Activated T-cell treated with anti-CD3 and anti-CD28 coated beads, Interleukin-2, amount 50 U/mL, for 48 hours (primary cell): ENCODE measurements at regions not wholly inside any gene's neighbourhood (a gene's known extent, or its start where the extent isn't known, plus 50 kb on each side); places are given as distances from the start of the nearest gene placed in this dataset.

Experiments
- DNase-seq, 2 experiments: peaks; one replicate each; pipeline ENCODE4 v3.0.0-alpha.2; 2020

- DNase-seq, result no peak
Observed at GRCh38 chr2:191738003-191738402, 60.1 kb downstream of the NABP1 start.

GRCh38 chr2:191738667-191739066, 60.7 kb downstream of the NABP1 start:
- no peak for DNase-seq

DNA sequence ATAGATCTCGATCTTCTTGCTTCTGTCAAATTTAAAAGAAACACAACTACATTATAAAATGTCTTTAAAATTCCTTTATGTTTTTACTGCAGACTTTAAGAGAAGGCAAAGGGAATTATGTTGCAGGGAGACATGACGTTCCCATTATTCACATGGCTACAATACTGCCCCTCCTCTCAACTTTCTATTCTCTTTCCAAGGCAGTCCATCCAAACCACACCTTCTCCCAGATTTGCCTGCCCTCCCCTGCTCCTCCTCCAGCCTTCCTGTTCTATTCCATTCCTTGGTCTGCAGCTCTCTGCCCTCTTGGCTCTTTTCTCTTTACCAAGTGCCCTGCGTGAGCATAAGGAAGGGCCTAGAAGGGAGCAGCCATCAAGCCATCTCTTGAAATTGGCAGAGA, 61.3 kb downstream of the NABP1 start:
- no peak for DNase-seq

DNA sequence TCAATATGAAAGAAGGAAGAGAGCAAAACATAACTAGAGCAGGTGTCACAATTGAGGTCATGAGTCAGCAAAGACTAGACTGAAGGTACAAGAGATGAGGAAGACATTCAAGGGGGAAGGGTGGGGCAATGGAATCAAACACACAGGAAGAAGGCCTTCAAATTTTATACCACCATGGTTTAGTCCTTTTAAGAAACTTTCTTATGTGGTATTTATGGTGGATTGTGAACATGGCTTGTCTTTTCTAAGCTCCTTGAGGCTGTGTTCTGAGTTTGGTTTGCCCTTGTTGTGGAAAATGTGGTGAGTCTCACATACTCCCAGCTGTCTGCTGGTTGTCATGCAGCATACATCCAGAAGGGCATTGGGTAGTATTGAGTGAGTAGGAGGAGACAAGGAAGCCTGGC, 62.1 kb downstream of the NABP1 start:
- peak in 1 of 2 experiments; percentile 35 for DNase-seq

- no peak for DNase-seq
Observed at GRCh38 chr2:191740759-191741158, 62.8 kb downstream of the NABP1 start.

DNA sequence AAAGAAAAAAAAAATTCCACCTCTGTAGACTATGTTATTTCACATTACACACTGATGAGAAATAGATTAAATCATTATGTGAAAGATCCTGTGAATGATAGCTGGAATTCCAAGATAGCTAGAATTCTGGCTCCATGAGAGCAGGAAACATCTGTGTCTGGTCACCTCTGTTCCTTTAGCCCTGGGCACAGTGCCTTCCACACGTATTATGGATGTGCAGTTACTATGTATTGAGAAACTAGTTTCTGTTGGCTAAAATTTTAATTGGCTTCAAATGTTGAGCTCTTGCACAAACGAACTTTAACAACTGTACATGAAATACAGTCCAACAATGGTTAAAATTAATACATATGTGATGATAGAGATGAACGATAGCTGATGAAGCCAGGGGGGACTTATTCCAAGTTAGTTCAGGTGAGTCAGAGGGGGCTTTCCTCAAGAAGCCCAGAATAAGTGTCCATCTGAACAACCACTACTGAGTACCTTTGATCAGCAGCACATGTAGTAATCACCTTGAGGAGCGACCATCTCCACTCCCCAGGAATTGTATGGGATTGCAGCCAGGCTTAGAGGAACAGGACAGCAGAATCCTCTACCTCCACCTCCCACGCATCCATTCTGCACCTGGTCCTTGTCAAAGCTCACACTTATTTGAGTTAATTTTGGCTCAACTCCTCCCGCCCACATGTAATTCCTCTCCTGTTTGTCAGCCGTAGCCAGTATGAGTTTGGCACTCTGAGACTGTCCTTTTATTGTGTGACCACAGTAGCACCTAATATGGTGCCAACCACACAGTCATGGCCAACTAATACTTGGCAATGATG, 68.6 kb downstream of the NABP1 start:
- DNase-seq, result no peak

DNA sequence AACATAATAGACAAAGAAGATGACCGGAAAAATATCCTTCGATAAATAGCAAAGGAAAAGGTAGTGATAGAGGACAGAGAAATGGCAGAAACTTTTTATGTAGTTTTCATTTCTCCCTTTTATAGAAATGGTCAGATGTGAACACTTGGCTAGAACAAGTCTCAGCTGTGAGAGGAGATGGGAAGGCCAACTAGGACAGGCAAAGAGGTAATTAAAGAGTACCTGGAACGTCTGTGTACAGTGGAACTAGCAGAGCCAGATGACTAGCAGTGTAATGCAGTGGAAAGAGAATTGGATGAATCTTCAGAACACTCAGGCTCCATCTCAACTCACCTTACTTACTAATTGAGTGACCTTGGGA, 69.2 kb downstream of the NABP1 start:
- no peak for DNase-seq

GRCh38 chr2:191748059-191748461, 70.1 kb downstream of the NABP1 start:
- DNase-seq, result peak in 1 of 2 experiments; percentile 19

DNA sequence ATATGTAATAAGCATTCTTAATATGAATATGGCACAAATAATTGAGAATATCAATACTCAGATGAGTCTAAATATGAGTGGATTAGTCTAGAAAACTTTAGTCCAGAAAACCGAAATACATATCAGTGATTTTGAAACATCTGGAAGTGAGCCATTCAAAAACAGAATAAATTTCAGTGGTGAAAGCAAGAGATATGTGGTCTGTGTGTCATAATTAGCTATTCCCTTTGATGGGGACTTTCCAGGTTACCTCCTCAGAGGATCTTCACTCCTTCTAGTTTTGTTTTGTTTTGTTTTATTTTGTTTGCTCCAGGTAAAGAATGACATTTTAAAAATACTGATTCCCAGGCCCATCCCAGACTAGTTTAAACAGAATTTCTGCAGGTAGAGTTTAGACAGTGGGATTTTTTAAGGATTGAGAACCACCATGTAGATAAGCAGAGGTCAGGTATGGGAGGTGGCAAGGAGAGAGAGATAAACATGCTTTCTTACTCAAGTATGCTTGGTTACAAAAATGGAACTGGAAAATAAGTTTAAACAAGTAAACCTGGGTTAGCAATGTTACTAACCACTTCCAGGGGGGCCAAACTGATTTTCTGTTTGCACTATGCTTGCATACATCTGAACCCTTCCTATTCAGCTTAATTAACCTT, 70.7 kb downstream of the NABP1 start:
- no peak for DNase-seq

- no peak for DNase-seq
Observed at GRCh38 chr2:191749181-191749540, 71.2 kb downstream of the NABP1 start.

DNA sequence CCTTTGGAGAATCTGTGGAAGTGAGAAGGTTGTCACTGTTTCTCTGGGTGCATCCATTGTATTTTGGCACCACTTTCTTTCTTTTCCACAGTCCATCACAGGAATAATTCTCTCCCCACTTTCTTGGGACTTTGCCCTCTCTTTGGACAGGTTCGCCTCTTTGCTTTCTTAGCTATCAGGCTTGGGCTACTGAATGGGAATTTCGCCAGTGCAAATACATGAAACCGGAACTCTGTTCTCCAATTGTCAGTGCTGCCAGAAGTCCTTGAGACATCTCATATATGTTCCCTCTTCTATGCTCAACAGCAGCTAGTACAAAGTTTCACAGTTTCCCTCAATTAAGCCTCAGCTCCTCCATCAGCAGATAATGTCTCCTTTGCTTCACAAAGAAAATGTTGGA, 76.2 kb downstream of the NABP1 start:
- no peak for DNase-seq

DNA sequence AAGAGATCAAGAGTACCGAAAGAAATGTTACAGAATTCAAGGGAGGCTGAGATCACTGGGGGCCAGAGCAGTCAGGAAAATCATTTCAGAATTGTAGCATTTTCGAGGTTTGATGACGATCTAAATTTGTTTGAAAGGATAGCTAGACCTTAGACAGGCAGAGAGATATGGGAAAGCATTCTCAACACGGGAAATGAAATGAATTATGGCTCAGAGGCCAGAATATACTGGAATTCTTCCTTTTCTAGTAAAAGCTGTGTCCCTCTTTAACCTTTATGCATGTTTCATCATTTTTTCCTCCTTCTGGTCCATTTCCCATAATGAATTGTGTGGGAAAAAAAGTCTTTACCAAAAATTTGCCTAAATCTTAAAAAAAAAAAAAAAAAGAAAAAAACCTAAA, 78.8 kb downstream of the NABP1 start:
- no peak for DNase-seq

GRCh38 chr2:191757208-191757607, 79.3 kb downstream of the NABP1 start:
- no peak for DNase-seq

DNA sequence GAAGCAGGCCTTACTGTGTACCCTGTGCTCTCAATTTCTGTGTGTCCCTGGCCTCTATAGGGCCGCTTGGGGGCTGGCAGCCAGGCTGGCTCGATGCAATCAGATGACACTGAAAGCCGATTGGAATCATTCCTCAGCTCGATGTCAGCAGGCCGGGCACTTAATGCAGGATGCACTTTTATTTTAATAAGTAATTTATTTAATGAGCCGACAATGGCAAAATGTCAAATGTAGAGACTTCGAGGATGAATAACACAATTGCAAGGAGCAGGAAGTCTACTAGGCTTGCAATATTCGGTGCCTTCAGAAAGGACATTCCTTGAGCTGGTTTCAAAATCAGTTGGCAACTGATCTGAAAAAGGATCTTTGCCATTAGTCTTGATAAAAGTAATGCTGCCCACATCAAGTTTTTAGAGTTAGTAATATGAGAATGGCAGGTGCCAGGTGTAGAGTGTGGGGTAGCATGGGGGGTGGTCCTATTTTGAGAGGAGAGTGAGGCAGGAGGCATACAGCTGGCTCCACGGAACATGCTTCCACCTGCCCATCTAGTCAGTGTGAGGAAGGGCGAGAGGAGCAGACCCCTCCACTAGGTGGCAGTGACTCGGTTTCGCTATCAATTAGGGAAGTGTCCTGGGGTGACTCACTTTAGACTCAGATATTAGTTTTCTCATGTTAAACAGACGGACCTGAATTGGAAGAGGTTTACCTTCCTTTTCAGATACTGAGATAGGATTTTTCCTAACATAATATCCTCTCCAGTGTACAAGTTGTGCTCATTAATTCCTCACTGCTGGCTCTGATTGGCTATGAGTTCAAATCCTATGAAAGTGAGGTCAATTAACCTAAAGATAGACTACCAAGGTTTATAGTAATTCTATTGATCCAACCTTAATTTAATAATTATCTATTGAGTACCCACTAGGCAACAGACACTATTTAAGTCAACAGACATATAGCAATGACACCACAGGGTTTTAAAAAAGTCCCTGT, 80.9 kb downstream of the NABP1 start:
- DNase-seq, result peak; percentile 57 to 64

- no peak for DNase-seq
Observed at GRCh38 chr2:191759680-191760079, 81.7 kb downstream of the NABP1 start.

DNA sequence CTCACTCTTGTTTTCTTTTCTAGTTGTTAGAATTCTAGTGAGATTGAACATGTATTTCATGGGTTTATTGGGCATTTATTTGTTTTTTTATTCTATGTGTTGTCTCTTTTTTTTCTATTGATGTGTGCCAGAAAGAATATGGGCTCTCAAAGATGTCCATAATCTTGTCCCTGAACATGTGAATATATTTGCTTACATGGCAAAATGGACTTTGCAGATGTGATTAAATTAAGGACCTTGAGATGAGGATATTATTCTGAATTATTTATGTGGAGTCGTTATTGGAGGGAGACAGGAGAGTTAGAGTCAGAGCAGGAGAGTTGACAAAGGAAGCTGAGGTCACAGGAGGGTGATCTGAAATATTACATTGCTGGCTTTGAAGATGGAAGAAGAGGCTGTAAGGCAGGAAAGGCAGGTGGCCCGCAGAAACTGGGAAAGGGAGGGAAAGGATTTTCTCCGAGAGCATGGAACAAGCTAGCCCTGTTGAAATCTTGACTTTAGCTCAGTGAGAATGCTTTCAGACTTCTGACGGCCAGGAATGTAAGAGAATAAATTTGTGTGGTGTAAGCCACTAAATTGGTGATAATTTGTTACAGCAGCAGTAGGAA, 82.8 kb downstream of the NABP1 start:
- DNase-seq, result no peak

DNA sequence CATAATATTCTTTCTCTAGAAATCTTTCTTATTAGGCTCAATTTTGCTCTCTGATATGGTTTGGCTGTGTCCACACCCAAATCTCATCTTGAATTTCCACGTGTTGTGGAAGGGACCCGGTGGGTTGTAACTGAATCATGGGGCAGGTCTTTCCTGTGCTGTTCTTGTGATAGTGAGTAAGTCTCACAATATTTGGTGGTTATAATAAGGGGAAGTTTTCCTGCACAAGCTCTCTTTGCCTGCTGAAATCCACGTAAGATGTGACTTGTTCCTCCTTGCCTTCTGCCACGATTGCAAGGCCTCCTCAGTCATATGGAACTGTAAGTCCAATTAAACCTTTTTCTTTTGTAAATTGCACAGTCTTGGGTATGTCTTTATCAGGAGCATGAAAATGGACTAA, 73.8 kb downstream of the CAVIN2 start:
- DNase-seq, result no peak

GRCh38 chr2:191777351-191777750, 69.5 kb downstream of the CAVIN2 start:
- no peak for DNase-seq

GRCh38 chr2:191778041-191778440, 68.8 kb downstream of the CAVIN2 start:
- DNase-seq, result no peak

DNA sequence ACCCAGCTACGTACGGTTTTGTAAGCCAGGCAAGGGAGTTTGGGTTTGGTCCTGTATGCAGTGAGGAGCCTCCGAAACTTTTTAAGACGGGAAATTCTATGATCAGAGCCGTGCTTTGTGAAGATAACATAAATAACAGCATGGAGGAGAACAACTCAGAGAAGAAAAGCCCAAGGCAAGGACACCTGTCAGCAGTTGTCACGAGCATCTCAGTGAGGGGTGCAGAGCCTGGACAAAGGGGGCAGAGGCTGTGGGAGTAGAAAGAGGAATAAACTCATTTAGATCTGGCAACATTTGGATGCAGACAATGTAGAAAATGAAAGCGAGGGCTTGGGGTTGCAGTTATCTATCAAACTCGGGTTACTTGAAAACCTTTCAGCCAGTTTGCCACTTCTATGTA, 64.5 kb downstream of the CAVIN2 start:
- DNase-seq, result no peak

DNA sequence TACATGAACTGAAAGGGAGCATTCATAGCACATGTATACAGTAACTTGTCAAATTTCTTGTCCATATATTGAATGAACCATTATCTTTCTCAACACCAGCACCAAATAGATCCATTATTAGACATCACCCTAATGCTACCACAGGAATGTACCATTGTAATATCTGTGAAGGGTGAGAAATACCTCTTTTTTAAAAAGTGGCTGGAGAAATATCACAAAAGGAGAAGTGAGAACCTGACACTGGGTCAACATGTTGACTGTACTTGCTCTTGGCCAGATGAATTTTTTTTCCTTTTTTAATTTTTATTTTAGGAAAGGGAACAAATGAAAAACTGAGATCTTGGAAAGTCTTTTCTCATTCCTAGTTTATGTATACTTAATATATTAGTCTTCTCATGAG, 63.5 kb downstream of the CAVIN2 start:
- no peak for DNase-seq
